Kasumi-1 (cell line): ENCODE measurements at regions not wholly inside any gene's neighbourhood (a gene's known extent, or its start where the extent isn't known, plus 50 kb on each side); places are given as distances from the start of the nearest gene placed in this dataset.

ENCODE experiments used
- DNase-seq, 2 experiments: peaks; one replicate each; lab custom pipeline; 2025; lab: John Stamatoyannopoulos, UW

DNA sequence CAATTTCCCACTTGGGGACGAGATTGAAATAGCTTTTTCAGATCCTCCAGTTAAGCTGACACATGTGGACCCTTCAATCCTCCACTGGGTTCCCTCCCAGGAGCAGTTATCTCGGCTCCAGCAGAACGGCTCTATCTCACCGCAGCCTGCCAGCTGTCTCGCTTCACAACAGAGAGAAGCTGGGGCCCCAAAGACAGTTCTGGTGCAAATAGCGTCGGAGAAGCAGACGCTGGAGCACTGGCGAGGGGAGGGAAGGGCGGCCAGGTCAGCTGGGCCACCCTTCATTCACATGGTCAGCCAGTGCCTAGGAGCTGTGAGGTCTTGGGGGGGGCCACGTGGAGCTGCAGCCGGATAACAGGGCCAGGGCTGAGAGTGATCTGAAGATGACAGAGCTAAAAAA, 141.3 kb upstream of the SDK2 start:
- no peak for DNase-seq

DNA sequence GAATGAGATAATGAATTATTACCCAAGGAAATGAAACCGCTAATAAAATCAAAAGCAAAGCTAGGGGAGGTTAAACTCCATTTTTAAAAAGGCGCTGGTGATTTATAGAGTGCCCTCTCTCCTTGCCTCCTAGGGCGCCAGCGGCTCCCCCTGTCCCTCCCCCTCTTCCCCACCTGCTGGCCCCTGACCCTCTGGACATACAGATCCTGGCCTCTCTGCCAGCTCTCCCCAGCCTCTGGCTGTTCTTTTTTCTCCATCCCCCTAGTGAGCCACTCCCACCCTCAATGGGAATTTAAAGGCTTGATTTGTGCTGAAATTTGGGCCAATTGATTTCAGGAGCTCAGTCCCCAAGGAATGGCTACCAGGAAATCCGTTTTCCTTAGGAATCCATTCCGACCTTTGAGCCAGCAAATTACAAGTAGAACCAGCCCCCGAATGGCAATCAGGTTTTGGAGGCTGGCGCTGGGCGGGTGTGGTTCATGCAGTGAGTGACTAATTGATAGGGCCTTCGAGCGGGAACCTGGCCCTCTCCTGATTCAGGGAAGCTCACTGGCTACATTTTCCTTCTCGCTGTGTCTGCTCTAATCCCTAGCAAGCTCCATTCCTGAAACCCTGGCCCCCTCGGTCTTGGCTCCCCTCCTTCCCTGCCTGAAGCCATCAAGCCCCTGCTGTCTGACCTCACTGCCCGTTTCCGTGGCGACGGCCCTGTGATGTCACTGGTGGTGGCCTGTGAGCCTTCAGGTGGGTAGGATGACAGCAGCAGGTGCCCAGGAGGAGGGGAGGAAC, 141.9 kb upstream of the SDK2 start:
- DNase-seq = no peak

DNA sequence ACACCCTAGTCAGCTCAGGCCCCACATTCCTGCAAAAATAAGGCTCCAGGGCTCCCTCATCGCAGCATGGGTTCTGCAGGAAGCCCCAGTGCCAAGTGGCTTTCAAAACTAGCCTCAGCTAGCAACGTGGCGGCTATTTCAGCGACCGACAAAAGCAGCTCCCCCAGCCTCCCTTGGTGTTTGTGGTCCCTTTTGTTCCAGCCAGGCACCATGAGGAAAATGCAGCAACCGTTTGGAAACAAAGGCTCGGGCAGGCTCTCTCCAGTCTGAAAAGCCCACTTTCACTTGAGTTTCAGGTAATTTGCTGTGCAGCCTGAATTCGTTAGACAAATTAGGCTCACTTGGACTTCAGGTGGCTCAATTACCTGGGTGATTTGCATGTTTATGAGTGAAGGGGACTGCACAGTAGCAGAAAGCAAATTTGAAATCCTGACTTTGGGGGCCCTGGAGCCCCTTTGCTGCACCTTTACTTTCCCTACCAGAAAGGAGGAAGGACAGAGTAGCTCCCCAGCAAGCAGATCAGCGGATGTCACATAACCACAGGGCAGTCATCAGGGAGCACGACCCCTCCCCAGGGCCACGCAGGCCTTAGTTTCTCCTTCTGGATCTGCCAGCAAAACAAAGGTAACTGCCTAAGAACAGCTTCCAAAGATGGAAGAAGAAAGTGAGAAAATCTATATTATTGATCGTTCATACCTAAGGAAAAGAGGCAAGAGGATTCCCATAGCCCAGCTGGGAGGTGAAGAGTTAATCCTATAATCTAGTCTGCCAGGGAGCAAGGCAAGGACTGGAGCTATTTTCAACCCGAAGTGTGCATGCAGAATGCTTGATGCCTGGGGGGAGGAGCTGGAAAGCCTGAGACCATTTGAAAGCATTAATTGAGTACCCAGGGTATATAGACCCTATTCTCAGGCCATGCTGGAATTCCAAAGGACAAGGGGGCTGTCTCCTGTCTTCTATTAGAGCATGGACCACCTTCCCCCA, 143.1 kb upstream of the SDK2 start:
- DNase-seq = no peak

DNA sequence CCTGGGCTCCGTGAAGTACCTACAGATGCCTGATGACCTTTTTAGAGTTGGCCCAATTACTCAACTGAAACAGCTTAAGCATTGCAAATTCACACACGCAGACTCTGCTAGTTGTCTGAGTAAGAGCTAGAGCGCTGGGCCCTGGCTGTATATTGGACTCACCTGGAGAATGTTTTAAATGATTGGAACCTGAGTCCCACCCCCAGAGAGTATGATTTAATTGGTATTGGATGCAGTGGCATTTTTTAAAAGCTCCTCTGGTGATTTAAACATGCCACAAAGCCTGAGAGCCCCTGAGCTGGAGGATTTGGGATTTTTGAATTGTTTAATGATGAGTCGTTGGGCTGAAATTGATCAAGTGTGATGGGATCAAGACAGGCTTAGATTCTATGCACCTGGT, 143.9 kb upstream of the SDK2 start:
- DNase-seq = no peak

DNA sequence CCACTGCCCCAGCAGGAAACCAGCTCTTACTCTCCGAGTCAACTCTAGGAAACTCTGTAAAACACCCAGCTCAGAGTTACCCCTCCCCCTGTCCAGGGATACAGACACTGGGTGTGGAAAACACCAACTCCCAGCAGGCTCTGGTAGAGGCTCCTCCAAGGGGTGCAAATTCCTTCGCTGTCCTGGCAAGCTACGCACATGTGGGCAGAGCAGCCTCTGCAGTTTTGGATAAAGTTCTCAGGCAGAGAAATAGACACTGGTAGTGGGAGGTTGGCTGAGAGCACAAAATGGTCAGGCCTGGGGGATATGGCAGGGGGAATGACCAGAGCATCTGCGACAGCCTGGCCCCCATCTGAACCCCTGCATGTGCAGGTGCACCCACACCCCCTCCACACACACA, 146.9 kb upstream of the SDK2 start:
- no peak for DNase-seq

DNA sequence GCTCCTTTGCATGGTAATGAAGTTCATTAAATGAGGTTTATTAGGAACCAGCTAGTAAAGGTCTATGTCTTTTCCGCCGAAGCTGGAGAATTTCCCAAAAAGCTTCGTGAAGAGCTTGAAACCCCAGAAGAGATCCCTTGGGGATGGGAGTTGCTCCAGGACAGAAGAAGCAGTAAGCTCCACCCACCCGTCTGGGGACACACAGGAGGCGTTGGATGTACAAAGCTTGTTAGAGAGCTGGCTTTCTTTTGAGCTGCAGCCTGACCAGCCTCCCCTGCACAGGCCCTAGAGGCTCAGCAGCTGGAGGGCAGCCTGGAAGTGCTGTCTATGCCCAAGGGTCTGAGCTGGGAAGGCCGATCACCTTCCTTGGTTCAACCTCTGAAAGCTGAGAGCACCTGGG, 147.4 kb upstream of the SDK2 start:
- no peak for DNase-seq

DNA sequence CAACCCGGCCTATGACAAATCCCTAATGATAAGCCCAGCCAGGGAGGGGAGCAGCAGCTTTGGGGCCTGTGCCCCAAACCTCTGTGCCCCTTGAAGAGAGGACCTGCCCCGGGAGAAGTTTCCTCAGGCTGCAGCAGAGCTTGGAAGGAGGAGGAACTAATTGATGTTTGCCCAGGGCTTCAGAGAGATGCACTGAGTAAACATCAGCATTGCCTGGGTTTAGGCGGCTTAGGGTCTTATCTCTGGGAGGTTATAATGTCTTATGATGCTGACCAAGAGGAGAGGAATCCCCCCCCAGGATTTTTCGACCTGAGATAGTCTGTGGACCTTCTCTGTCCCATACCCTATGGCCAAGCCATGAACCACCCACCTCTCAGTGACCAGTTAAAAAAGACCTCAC, 148.7 kb upstream of the SDK2 start:
- no peak for DNase-seq

DNA sequence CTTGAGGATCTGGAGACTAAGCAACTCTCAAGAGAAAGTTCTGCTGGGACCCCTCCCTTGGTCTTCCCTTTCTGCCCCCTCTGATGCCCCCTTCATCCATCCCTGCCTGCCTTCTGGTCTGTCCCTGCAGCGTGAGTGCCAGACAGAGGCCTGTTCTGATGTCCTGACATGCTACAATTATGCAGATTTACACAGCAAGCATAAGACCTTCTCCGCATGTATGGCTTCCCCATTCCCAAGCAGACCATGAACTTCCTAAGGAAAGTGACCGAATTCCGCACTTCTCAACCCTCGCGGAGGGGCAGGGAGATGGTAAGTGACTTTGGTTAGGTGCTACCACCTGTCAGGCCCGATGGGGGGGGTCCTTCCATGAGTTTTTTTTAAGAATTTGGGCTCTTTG, 150.1 kb upstream of the SDK2 start:
- no peak for DNase-seq

DNA sequence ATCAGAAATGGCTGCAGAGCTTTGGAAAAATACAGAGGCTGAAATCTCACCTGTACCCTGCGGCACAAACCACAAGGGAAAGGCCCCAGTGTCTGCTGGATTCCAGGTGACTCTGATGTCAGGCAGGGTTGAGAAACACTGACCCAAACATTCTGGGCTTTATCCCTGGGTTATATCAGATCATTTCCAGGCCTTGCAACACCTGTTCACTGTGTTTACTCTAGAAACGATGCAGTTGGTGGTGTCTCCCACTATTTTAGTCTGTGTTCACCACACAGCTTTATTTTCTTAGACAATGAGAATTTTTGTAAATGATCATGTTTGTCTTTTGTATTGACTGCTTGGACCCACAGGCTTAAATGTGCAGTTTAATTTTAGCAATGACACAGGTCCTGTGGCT, 151.5 kb upstream of the SDK2 start:
- DNase-seq = no peak

DNA sequence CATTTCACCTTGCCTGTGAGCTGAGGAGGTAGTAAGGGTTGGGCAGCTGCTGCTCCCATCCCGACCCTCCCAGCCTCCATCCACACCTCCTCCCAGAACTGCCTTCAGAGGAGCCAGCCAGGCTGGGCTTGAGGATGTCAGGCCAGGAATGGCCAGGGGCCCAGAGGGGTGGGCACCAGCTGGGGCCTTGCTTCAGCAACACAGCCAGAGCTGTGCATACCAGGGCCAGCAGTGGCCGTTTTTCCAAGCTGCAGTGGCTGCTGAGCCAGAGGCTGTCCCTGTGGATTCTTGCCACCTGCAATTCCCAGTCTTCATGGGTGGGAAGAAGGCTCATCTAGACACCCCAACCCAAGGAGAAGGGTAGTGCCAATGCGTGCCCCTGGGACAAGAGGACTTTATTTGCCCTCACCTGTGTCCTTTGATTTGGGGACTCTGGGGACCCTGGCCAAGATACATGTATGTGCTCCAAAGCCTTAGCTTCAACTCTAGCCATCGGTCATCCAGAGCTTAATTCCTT, 153.4 kb upstream of the SDK2 start:
- DNase-seq = no peak

DNA sequence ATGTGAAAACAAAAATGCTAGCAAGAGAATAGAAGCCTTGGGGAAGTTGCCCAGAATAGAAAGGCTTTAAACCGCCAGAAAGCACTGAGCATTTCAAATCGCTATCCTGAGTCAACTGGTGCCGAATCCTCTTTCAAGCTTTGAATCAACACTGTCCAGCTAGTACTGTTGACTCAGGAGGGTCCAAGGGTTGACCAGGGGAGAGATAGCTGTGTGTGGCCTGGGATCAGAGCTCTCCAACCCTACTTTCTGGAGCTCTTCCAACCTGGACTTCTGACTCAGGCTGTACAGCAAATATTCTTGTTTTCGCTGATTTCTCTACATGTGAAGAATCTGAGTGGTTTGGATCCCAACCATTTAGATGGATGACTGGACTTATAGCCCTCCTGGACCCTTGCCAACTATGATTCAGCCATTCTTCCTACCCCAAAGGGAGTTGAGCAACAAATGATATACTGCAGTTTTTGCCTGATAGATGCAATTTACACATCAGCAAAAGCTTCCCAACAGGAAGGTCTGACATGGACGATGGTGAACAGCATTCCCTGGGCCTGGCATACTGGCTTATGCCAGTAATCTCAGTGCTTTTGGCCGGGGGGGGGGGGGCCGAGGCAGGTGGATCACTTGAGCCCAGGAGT, 154.0 kb upstream of the SDK2 start:
- DNase-seq = no peak

DNA sequence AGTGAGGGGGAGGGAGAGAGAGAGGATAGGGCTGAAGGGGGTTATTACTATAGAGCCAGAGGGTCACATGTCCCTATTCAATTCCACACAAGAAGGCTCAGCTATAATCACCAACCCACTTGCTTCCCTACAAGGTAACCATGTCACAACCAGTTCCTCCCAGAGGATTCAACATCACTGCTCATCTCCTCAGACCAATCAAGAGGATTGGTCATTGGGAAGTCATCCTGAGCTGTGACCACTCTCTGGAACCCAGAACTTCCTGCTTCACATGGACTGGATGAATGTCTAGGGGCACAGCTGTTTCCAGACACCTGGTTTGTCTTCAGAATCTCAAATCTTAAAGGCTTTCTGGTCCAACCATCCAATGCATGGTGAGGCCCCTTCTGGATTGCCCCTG, 154.9 kb upstream of the SDK2 start:
- DNase-seq = no peak

DNA sequence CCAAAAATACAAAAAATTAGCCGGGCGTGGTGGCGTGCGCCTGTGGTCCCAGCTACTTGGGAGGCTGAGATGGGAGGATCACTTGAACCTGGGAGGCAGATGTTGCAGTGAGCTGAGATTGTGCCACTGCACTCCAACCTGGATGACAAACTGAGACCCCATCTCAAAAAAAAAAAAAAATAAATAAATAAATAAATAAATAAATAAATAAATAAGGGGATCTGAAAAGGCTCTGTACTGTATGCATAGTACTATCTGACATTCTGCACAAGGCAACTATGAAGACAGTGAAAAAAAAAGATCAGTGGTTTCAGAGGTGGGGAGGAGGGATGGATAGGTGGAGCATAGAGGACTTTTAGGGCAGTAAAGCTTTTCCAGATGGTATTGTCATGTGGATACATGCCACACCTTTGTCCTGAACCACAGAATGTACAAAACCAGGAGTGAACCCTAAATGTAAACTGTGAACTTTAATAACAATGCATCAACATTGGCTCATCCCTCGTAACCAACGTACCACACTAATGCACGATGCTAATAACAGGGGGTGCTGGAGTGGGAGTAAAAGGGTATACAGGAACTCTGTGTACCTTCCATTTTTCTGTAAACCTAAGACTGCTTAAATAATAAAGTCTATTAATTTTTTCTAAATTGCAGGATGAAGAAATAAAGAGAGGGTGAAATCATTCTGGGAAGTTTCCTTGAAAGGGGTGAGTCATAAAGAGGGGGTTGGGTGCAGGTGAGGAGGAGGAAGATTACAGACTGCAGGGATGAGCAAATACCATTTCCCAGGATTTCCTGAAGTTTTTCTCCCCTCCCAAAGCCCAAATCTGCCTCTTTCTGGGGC, 155.8 kb upstream of the SDK2 start:
- DNase-seq = no peak

DNA sequence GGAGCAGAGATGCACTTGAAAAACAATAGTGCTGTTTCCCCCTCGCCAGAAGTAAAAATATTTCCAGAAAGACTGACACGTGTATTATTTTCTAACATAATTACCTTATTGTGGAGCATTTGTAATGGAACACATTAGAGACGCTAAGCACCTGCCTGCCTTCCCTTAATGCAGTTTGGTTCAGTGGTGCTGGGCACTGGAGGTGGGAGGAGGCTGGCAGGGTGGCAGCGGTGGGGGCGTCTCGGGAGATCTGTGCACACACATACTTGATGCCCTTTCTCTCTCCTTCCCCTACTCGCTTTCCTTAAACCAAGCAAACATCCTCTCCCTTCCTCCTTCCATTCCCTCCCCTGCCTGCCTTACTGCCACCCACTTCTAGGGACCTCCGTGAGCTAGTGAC, 156.6 kb upstream of the SDK2 start:
- DNase-seq = no peak

DNA sequence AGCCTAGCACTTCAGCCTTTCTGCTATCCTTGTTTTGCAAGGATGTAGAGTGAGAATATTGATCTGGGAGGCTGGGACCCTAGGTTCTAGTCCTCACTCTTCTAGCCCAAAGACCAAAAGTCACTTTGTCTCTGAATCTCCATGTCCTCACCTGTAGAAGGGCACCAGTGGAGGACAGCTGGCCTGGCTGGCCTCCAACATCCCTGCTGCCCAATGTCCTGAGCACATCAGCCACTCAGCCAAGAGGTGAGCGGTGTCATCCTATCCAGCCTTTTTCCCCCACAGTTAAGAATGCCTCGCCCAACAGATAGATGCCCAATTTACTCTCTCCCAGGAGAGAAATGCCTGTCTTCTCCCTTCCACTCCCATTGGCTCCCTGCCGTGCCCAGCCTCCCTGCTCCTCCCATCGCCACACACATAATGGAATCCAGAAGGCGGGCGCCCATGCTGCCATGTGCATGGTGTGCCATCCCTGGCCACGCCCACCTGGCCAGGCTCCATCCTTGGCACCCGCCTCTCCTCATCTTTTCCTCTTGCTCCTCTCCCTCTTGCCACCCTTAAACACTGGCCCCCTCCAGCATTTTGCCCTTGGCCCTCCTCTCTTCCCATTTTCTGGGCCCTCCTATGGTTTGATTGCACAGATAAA, 157.3 kb upstream of the SDK2 start:
- no peak for DNase-seq

DNA sequence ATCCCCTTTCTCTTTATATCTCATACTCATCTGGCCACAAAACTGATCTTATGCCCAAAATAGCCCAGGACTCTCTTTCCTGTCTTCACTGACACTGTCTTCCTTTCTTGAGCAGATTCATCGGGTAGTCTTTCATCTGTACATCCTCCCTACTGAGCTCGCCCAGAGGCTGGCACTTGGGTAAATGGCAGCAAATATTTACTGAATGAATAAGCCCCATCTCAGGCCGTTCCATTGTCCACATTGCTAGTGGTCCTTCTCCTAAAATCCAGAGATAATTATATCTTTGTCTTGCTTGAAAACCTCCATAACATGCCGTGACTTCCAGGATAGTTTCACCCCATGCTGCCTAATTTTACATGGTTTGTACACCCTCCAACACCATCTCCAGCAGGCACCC, 158.1 kb upstream of the SDK2 start:
- DNase-seq = no peak

DNA sequence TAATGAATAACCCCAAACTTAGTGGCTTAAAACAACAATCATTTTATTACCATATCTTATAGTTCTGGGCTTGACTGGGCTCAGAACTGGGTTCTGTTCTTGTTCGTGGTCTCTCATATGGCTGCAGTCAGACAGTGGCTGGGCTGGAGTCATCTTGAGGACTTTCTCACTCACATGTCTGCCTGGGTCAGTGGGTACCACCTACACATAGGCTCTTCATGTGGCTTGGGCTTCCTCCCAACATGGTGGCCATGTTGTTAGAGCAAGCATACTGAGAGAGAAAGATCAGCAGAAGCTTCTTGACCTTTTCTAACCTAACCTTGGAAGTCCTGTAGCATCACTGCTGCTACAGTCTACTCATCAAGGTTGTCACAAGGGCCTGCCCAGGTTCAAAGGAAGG, 158.6 kb upstream of the SDK2 start:
- DNase-seq = no peak

DNA sequence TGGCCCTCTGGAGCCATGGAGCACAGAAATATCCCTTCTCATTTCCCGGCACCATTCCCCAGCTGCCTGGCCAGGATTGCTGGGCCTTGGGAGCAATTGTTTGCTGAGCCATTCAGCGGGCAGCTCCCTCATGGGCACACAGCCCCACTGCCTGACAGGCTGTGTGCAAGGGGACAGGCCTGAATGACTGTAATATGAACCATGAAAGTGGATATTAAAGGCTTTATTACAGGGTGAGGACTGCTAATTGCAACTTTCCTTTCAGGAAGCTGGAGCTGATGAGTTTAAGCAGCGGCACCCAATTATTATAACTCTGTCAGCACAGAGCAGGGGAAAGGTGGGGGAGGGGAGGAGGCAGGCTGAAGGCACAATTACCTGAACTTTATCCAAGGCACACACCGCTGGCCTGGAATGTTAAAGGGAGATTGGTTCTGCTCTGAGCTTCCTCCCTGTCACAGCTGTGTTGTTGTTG, 159.8 kb upstream of the SDK2 start:
- DNase-seq = no peak

DNA sequence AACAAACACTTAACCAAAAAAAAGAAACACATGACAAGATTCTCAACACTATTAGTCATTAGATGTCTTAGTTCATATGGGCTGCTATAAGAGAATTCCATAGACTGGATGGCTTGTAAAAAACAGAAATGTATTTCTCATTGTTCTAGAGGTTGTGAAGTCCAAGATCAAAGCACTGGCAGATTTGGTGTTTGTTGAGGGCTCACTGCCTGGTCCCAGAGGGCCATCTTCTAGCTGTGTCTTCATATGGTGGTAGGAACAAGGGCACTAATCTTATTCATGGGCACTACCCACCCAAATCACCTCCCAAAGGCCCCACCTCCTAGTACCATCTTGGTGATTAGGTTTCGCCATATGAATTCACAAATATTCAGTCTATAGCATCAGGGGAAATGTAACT, 162.5 kb upstream of the SDK2 start:
- no peak for DNase-seq

DNA sequence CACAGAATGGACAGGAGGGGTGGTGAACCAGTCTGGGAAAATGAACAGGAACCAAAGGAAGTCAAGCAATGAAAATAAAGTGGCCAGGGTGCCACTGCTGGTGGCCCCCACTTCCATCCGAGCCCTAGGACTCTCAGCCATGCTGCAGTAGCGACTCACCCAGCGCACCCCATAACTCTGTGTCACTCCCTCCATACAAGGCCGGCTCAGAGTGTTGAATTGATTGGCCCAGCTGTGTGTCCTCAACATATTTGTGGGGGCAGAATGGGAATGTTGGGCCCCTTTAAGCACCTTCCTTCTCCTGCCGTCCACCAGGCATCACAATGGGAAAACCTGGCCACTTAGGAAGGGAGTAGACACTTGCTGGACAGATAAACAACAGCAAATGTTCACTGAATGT, 169.0 kb upstream of the SDK2 start:
- no peak for DNase-seq

DNA sequence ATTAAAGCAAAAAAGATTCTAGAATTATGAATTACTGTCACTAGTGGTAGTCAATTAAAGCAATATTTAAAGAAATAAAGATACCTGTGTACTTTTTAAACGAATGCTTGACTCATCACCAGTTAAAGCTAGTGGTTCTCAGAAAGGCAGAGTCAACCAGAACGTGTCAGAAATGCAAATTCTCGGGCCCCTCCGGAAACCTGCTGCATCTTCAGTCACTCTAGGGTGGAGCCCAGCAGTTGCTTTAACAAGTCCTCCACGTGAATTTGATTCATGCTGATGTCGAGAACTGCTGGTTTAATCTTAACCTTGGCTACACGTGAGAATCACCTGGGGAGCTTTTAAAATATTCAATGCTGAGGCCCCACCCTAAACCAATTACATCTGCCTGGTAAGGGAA, 169.8 kb upstream of the SDK2 start:
- DNase-seq = no peak
